ENCODE measurements at regions not wholly inside any gene's neighbourhood (a gene's known extent, or its start where the extent isn't known, plus 50 kb on each side); places are given as distances from the start of the nearest gene placed in this dataset.

- ChIA-PET POLR2A (no interaction called here), CTCF (no interaction called here)
- DNase-seq (ENCODE audit: low spot score) (no peak), ATAC-seq (no peak)
- Mint-ChIP-seq H3K36me3 (peaks cover 4% of the 10 kb centered on the region), H3K27me3 (ENCODE audit: low read depth) (no peaks in the 10 kb centered on the region), H3K27ac (no peak overlapping the region), H3K4me1 (peaks cover 29% of the 10 kb centered on the region), H3K9me3 (no peaks in the 10 kb centered on the region; the same call in 1 of the 2 replicates), H3K4me3 (no peak overlapping the region)
- TF ChIP-seq PRRX2 (CRISPR knock-in tag; IDR thresholded peaks at IDR 0.05) (no peak), JUN (CRISPR knock-in tag; IDR thresholded peaks at IDR 0.05) (no peak), ZNF219 (CRISPR knock-in tag; IDR thresholded peaks at IDR 0.05; ENCODE audit: borderline replicate concordance) (no peak)
These were observed 115.3 kb downstream of the FAT4 start for GRCh38 chr4:125430086-125430485.

GRCh38 chr4:125432078-125432477, 117.3 kb downstream of the FAT4 start:
- DNase-seq (ENCODE audit: low spot score) (peak; percentile 44), ATAC-seq (peak; percentile 100)
- TF ChIP-seq SP1 (CRISPR knock-in tag; conservative IDR thresholded peaks at IDR 0.05) (0 out of 2 replicates have a peak, but pooled peaks have one; percentile 26), GABPB1 (CRISPR knock-in tag; IDR thresholded peaks at IDR 0.05) (no peak), ZNF121 (CRISPR knock-in tag; IDR thresholded peaks at IDR 0.05) (peak; percentile 99)
- Mint-ChIP-seq H3K9me3 (peaks cover 3% of the 10 kb centered on the region), H3K27ac (no peak overlapping the region), H3K27me3 (ENCODE audit: low read depth) (no peaks in the 10 kb centered on the region), H3K4me3 (no peak overlapping the region), H3K4me1 (peaks cover 20% of the 10 kb centered on the region), H3K36me3 (peaks cover 14% of the 10 kb centered on the region)
- POLR2A ChIA-PET, result no interaction called here
- CTCF ChIA-PET, result interaction anchor here (1.0 to 2.2 kb wide), 3 partner anchors 97 to 319 kb away, joined by 3 to 6 read pairs (median 5); partner anchors contain the start of gene FAT4

GRCh38 chr4:125433453-125433852, 118.7 kb downstream of the FAT4 start:
- Mint-ChIP-seq H3K4me3 (no peak overlapping the region), H3K36me3 (peaks cover 14% of the 10 kb centered on the region), H3K27me3 (ENCODE audit: low read depth) (no peaks in the 10 kb centered on the region)

More at GRCh38 chr4:125433453-125433852, 118.7 kb downstream of the FAT4 start:
- peaks cover 4% of the 10 kb centered on the region for H3K9me3 Mint-ChIP-seq
- no peak for DNase-seq (ENCODE audit: low spot score)
- ChIA-PET POLR2A (no interaction called here), CTCF (no interaction called here)
- no peak for ATAC-seq
- TF ChIP-seq TEAD1 (CRISPR knock-in tag; IDR thresholded peaks at IDR 0.05) (no peak), TP53 (CRISPR knock-in tag; IDR thresholded peaks at IDR 0.05) (no peak), SMAD4 (CRISPR knock-in tag; IDR thresholded peaks at IDR 0.05) (no peak), AFF4 (CRISPR knock-in tag; IDR thresholded peaks at IDR 0.05; ENCODE audit: borderline replicate concordance) (no peak), NR1H2 (CRISPR knock-in tag; IDR thresholded peaks at IDR 0.05) (no peak), ZNF219 (CRISPR knock-in tag; IDR thresholded peaks at IDR 0.05; ENCODE audit: borderline replicate concordance) (no peak), ETV6 (CRISPR knock-in tag; IDR thresholded peaks at IDR 0.05) (no peak), ZNF512 (CRISPR knock-in tag; IDR thresholded peaks at IDR 0.05; ENCODE audit: borderline replicate concordance) (no peak), NFATC4 (CRISPR knock-in tag; IDR thresholded peaks at IDR 0.05) (no peak), FOXK1 (CRISPR knock-in tag; IDR thresholded peaks at IDR 0.05) (no peak)
- TF ChIP-seq, protein P1, sequence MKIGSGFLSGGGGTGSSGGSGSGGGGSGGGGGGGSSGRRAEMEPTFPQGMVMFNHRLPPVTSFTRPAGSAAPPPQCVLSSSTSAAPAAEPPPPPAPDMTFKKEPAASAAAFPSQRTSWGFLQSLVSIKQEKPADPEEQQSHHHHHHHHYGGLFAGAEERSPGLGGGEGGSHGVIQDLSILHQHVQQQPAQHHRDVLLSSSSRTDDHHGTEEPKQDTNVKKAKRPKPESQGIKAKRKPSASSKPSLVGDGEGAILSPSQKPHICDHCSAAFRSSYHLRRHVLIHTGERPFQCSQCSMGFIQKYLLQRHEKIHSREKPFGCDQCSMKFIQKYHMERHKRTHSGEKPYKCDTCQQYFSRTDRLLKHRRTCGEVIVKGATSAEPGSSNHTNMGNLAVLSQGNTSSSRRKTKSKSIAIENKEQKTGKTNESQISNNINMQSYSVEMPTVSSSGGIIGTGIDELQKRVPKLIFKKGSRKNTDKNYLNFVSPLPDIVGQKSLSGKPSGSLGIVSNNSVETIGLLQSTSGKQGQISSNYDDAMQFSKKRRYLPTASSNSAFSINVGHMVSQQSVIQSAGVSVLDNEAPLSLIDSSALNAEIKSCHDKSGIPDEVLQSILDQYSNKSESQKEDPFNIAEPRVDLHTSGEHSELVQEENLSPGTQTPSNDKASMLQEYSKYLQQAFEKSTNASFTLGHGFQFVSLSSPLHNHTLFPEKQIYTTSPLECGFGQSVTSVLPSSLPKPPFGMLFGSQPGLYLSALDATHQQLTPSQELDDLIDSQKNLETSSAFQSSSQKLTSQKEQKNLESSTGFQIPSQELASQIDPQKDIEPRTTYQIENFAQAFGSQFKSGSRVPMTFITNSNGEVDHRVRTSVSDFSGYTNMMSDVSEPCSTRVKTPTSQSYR (CRISPR knock-in tag; IDR thresholded peaks at IDR 0.05), result no peak
- peaks cover 20% of the 10 kb centered on the region for H3K4me1 Mint-ChIP-seq
- H3K27ac Mint-ChIP-seq, result no peak overlapping the region
